ENCODE measurements at regions not wholly inside any gene's neighbourhood (a gene's known extent, or its start where the extent isn't known, plus 50 kb on each side); places are given as distances from the start of the nearest gene placed in this dataset.

GRCh38 chr7:10315881-10316280, 657.8 kb upstream of the PHF14 start:
- 63 to 76% methylated on average over 4 of the region's 4 CpGs for WGBS, 2 donors
- Histone ChIP-seq H3K4me1 (no peaks in the 10 kb centered on the region), H3K27me3 (no peaks in the 10 kb centered on the region), H3K4me3 (no peak overlapping the region), H3K27ac (no peak overlapping the region), H3K36me3 (no peaks in the 10 kb centered on the region), H3K9me3 (peaks cover 0 to 5% (median 0%) of the 10 kb centered on the region in 4 donors)
- TF ChIP-seq POLR2A (IDR thresholded peaks at IDR 0.05) (no peak), EP300 (IDR thresholded peaks at IDR 0.05) (no peak), POLR2AphosphoS5 (IDR thresholded peaks at IDR 0.05) (no peak), CTCF (IDR thresholded peaks at IDR 0.05) (no peak)
- ATAC-seq (ENCODE audit: low FRiP score in 2 of 2) (no peak), DNase-seq (no peak)

GRCh38 chr7:10316488-10316887, 657.2 kb upstream of the PHF14 start:
- H3K4me1 ChIP-seq: no peaks in the 10 kb centered on the region
- no peak overlapping the region for H3K4me3 ChIP-seq
- no peak for ATAC-seq (ENCODE audit: low FRiP score in 2 of 2)
- peaks cover 0 to 5% (median 0%) of the 10 kb centered on the region in 4 donors for H3K9me3 ChIP-seq
- H3K27me3 ChIP-seq: no peaks in the 10 kb centered on the region
- H3K36me3 ChIP-seq: no peaks in the 10 kb centered on the region
- no peak for DNase-seq
- TF ChIP-seq POLR2A (IDR thresholded peaks at IDR 0.05): no peak
- TF ChIP-seq POLR2AphosphoS5 (IDR thresholded peaks at IDR 0.05): no peak
- TF ChIP-seq CTCF (IDR thresholded peaks at IDR 0.05): no peak
- TF ChIP-seq EP300 (IDR thresholded peaks at IDR 0.05): no peak
- WGBS, 2 donors: 92 to 94% methylated on average over 1 of the region's 1 CpG
- H3K27ac ChIP-seq: no peak overlapping the region

GRCh38 chr7:10325395-10325794, 648.3 kb upstream of the PHF14 start:
- 69 to 70% methylated on average over 2 of the region's 2 CpGs for WGBS, 2 donors
- H3K4me1 ChIP-seq: no peaks in the 10 kb centered on the region
- H3K4me3 ChIP-seq: no peak overlapping the region
- H3K27me3 ChIP-seq: no peaks in the 10 kb centered on the region
- no peak overlapping the region for H3K27ac ChIP-seq
- DNase-seq (no peak), ATAC-seq (ENCODE audit: low FRiP score in 2 of 2) (no peak)
- H3K36me3 ChIP-seq: no peaks in the 10 kb centered on the region
- TF ChIP-seq POLR2A (IDR thresholded peaks at IDR 0.05) (no peak), CTCF (IDR thresholded peaks at IDR 0.05) (no peak), POLR2AphosphoS5 (IDR thresholded peaks at IDR 0.05) (no peak), EP300 (IDR thresholded peaks at IDR 0.05) (no peak)
- H3K9me3 ChIP-seq: no peaks in the 10 kb centered on the region

GRCh38 chr7:10343108-10343507, 630.6 kb upstream of the PHF14 start:
- H3K9me3 ChIP-seq: no peaks in the 10 kb centered on the region
- H3K27me3 ChIP-seq: no peaks in the 10 kb centered on the region
- ATAC-seq (ENCODE audit: low FRiP score in 2 of 2) (no peak), DNase-seq (no peak)
- WGBS, 2 donors: 72 to 92% methylated on average over 2 of the region's 2 CpGs
- H3K27ac ChIP-seq: no peak overlapping the region
- H3K36me3 ChIP-seq: no peaks in the 10 kb centered on the region
- H3K4me3 ChIP-seq: no peak overlapping the region
- no peaks in the 10 kb centered on the region for H3K4me1 ChIP-seq
- TF ChIP-seq EP300 (IDR thresholded peaks at IDR 0.05) (no peak), POLR2AphosphoS5 (IDR thresholded peaks at IDR 0.05) (no peak), CTCF (IDR thresholded peaks at IDR 0.05) (no peak), POLR2A (IDR thresholded peaks at IDR 0.05) (no peak)

GRCh38 chr7:10346032-10346431, 627.6 kb upstream of the PHF14 start:
- DNase-seq (no peak), ATAC-seq (ENCODE audit: low FRiP score in 2 of 2) (no peak)
- no peaks in the 10 kb centered on the region for H3K27me3 ChIP-seq
- H3K9me3 ChIP-seq: no peaks in the 10 kb centered on the region
- TF ChIP-seq POLR2A (IDR thresholded peaks at IDR 0.05) (no peak), POLR2AphosphoS5 (IDR thresholded peaks at IDR 0.05) (no peak), CTCF (IDR thresholded peaks at IDR 0.05) (no peak), EP300 (IDR thresholded peaks at IDR 0.05) (no peak)
- H3K36me3 ChIP-seq: no peaks in the 10 kb centered on the region
- H3K4me1 ChIP-seq: no peaks in the 10 kb centered on the region
- no peak overlapping the region for H3K4me3 ChIP-seq
- no peak overlapping the region for H3K27ac ChIP-seq
- 35 to 43% methylated on average over 1 of the region's 1 CpG for WGBS, 2 donors

Data from upper lobe of left lung (tissue), 6 donors.